SU-DHL-6 (cell line): ENCODE measurements at regions not wholly inside any gene's neighbourhood (a gene's known extent, or its start where the extent isn't known, plus 50 kb on each side); places are given as distances from the start of the nearest gene placed in this dataset.

ENCODE experiments used
- CTCF ChIP-seq: fragments of 200-600 bp; sonication (generic); IDR thresholded peaks from one replicate; pipeline ENCODE4 v1.5.1; 2017; ENCODE audit warnings: antibody characterized with exemption, mild to moderate bottlenecking, low read length, moderate library complexity; ENCODE audit not compliant: insufficient read depth, poor library complexity, severe bottlenecking
- EZH2phosphoT487 ChIP-seq: fragments of 200-600 bp; sonication (generic), shearing (Covaris generic); conservative IDR thresholded peaks from 2 replicates; pipeline ENCODE4 v1.6.1; 2018; ENCODE audit warnings: mild to moderate bottlenecking, antibody characterized with exemption, low read length, moderate library complexity, mixed read lengths

GRCh38 chr3:177554895-177555759 is 357.8 kb upstream of the TBL1XR1 start:
- no peak for TF ChIP-seq CTCF
- no peak for TF ChIP-seq EZH2phosphoT487
